ENCODE measurements at regions not wholly inside any gene's neighbourhood (a gene's known extent, or its start where the extent isn't known, plus 50 kb on each side); places are given as distances from the start of the nearest gene placed in this dataset.

DNA sequence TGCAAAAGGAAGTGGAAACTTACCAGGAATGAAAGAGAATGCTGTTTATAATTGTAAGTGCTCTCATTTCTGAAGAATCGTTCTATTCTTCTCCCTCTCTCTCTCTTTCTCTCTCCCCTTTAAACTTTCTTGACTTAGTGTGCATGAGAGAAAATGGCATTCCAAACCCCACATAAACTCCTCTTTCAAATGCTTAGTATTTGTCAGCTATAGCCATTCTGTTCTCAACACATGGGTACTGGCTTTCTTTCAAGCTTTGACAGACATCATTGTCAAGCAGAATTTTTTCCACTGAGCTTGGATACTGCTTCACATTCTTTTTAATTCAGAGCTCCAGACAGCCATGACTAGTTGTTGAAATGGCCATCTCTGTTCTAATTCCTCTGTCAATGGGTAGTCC is 51.1 kb upstream of the PREP start:
- TF ChIP-seq MAFK (conservative IDR thresholded peaks at IDR 0.05 in 1 of 2, IDR thresholded peaks at IDR 0.05 in 1 of 2; ENCODE audit: low read length in 2 of 2) (no peak), XRCC5 (optimal IDR thresholded peaks at IDR 0.05; ENCODE audit: low read length) (no peak)
- TF ChIP-seq, protein P1, sequence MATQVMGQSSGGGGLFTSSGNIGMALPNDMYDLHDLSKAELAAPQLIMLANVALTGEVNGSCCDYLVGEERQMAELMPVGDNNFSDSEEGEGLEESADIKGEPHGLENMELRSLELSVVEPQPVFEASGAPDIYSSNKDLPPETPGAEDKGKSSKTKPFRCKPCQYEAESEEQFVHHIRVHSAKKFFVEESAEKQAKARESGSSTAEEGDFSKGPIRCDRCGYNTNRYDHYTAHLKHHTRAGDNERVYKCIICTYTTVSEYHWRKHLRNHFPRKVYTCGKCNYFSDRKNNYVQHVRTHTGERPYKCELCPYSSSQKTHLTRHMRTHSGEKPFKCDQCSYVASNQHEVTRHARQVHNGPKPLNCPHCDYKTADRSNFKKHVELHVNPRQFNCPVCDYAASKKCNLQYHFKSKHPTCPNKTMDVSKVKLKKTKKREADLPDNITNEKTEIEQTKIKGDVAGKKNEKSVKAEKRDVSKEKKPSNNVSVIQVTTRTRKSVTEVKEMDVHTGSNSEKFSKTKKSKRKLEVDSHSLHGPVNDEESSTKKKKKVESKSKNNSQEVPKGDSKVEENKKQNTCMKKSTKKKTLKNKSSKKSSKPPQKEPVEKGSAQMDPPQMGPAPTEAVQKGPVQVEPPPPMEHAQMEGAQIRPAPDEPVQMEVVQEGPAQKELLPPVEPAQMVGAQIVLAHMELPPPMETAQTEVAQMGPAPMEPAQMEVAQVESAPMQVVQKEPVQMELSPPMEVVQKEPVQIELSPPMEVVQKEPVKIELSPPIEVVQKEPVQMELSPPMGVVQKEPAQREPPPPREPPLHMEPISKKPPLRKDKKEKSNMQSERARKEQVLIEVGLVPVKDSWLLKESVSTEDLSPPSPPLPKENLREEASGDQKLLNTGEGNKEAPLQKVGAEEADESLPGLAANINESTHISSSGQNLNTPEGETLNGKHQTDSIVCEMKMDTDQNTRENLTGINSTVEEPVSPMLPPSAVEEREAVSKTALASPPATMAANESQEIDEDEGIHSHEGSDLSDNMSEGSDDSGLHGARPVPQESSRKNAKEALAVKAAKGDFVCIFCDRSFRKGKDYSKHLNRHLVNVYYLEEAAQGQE (IDR thresholded peaks at IDR 0.05; ENCODE audit: borderline replicate concordance in 1 of 2, low read depth in 1 of 2, low read length in 2 of 2), result no peak
